ENCODE measurements at regions not wholly inside any gene's neighbourhood (a gene's known extent, or its start where the extent isn't known, plus 50 kb on each side); places are given as distances from the start of the nearest gene placed in this dataset.
"Not testable (repeated sequence)": the region's sequence is repeated elsewhere in the genome, so short reads cannot be mapped to it uniquely, and the experiment has no call there.

DNA sequence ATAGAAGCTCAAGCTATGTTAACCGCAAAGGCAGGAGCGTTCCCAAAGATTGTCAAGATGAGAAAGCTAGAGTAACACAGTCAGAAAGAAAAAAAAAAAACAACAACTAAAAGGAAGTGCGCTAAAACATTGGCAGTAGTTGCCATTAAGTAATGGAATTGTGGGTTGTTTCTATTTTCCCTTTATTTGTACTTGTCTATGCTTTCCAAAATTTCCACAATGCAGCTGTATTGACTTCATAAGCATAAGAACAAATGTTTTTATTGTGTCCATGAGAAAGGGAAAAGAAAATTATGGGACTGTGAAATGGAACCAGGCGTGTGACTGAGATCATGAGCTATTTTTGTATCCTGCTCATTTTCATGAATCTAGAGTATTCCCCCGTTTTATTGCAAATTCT, 153.4 kb downstream of the TMEM114 start:
- DNase-seq: no peak

DNA sequence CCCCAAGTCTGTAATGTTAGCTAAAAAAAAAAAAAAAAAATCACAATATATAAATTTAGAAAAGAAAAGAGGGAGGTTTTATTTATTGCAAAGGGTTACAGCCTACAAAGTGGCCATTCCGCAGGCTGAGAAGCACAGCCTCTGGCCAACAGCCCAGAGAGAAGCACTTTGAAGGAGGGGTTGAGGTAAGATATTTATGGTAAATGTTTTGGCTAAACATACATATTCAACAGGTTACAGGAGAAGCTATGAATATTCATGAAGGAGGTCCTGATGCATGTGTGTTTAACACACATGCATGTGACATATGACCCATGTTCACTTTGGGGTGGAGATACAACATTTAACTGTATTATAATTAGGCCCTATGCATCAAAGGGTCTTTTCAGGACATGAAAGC, 158.5 kb downstream of the TMEM114 start:
- DNase-seq: no peak

DNA sequence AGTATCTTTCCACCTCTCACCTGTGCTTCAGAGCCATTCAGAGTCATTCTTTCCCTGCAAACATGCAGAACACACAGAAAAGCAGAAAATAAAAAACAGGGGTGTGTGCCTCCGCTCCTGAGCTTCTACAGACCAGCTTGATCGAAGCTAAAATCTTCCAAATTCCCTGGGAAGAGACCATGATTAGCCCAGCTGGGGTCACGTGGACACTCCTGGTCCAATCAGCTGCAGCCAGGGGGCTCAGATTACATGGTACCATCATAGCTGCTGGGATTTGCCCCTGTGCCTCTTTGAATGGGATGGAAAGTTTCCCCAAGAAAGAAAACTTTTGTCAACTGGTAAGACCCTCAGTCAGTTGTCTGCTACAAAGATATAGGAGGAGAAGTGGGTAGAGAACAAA, 159.9 kb downstream of the TMEM114 start:
- no peak for DNase-seq

DNA sequence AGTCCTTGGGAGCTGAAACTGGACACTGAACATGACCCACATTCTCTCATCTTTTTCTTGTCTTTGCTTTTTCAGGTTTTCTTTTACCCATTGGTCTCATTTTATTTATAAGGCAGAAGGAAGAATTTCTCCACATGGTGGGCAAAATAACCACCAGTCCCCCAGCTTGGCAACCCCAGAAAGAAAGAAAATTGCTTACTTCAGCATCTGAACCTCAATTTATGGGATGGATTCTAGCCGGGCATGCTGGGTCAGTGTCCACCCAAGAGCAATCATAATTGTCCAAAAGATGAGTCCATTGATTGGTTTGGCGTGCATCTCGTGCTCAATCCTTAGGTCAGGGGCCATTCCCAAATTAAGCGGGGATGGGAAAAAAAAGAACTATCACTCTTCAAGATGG, 163.7 kb downstream of the TMEM114 start:
- no peak for DNase-seq

GRCh38 chr16:8417145-8417544, 173.2 kb downstream of the TMEM114 start:
- DNase-seq: no peak

DNA sequence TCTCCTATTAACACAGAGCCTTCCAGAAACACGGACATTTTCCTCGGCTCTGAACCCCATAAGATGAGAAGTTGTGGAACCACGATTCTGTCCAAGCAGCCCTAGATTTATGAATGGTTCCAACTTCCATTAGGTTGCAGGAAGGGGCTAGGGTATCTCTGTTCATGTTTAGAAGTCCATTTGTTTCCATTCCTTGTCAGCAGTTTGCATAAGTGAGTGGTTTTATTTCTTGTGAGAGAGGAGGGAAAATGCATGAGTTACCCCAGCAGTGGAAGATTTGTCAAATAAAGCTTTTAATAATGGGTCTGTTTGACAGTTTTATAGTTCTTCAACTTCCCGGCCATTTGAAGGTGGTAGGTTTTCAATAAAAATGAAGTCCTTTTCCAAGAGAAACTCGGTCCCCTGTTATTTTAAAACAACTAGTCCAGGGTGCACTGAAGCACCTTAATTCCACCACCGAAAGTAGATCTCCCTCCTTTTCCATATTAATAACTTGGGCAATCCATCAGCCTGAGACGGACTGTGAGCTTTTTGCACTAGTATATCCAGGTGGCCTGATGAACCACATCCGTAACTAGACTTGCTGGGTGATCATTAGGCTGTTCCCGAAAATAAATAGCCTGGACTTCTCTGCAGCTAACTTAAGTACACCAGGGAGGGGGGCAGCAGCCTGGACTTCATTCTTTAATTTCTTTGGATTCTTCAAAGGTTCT, 181.3 kb downstream of the TMEM114 start:
- no peak for DNase-seq

- DNase-seq: no peak
These were observed 183.0 kb downstream of the TMEM114 start for GRCh38 chr16:8407351-8407750.

DNA sequence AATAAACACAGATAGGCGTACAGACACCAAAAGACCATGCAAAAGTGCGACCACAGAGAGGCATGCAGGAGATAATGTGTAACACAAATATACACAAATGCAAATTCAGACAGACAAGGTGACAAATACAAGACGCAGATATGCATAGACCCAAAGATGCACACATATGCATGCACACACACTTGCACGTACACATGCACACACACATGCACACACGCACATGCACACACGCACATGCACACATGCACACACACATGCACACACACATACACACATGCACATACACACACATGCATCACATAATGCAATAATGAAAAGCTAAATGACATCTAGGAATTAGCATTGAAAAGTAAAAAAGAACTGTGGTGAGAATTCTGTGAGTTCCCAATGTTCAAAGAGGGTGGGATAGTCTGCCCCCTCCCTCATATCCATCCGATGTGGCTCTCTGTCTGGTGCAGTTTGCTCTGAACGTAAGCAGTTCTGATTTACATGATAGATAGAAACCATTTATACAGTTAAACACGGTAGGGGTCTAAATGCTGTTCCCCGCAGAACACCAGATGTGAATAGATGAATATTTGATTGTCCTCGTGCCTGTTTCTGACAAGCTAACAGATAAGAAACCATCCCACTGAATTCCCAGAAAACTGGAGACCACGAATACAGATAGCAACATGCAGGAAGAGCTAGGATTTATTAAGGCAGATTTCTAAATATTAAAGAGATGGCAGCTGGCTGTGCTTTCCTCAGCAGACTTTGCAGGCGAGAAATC, 186.1 kb downstream of the TMEM114 start:
- DNase-seq: no peak

GRCh38 chr16:8402981-8403843, 187.1 kb downstream of the TMEM114 start:
- DNase-seq: no peak

DNA sequence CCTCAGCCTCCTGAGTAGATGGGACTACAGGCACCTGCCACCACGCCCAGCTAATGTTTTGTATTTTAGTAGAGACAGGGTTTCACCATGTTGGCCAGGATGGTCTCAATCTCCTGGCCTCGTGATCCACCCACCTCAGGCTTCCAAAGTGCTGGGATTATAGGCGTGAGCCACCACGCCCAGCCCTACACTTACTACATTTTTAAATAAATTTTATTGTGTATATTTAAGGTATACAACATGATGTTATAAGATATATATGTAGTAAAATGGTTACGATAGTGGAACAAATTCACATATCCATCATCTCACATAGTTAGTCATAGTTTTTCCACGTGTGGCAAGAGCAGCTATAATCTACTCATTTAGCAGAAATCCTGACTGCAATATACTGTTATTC, 189.6 kb downstream of the TMEM114 start:
- DNase-seq: not testable (repeated sequence)

DNA sequence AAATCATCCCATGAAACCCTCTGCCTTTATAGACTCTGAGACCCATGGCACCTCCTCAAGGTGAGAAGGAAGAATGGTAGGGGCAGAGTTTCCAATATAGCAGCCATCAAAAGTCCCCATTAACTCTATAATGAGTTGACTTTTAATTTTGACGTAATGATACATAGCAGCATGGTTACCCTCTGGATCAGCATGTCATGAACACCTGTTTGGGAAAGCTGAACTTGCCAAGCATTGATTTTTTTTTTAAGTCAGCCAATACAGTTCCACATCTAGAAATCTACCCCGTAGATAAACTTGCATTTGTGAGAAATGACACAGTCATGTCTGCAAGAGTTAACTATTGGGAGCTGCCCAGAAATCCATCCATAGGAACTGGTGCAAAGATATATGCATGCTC, 191.8 kb downstream of the TMEM114 start:
- DNase-seq: no peak

DNA sequence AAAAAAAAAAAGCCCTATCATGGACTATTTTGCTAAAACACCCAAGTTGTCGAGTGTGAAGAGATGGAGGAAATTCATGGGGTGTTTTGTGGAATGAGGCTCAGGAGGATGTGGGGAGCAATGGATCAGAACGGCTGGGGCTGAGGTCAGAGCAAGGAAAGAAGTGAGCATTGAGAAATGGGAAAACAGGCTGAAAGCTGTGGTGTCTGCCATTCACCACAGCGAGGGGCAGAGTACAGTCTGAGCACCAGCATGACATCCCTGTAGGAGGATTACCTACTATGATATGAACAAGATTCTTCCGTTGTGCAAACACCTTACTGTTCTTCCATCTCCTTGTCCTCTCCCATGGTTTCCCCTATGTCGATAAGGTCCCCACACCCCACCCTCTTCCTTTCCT, 193.1 kb downstream of the TMEM114 start:
- no peak for DNase-seq

GRCh38 chr16:8396463-8396862, 193.8 kb downstream of the TMEM114 start:
- no peak for DNase-seq

- DNase-seq: no peak
These were observed 199.1 kb downstream of the TMEM114 start for GRCh38 chr16:8391257-8391656.

GRCh38 chr16:8388684-8389083, 201.6 kb downstream of the TMEM114 start:
- DNase-seq: no peak

DNA sequence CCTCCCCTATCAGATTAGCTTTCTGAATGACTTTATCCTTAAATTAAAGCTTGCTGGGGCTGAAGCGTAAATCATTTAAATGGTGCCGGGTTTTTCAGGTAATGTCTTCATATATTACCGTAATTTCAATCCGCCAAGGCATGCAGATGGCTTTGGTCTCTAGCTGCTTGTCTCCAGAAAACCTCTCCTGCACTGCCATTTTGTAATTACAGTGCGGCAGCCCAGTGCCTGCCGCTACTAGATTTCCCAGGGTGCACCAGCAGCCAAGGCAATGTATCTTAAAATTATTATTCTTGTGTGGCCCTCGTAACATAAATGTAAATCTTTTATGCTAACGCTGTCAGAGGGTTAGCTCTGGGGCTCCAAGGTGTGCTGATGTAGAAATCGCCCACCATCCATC, 208.5 kb downstream of the TMEM114 start:
- no peak for DNase-seq

DNA sequence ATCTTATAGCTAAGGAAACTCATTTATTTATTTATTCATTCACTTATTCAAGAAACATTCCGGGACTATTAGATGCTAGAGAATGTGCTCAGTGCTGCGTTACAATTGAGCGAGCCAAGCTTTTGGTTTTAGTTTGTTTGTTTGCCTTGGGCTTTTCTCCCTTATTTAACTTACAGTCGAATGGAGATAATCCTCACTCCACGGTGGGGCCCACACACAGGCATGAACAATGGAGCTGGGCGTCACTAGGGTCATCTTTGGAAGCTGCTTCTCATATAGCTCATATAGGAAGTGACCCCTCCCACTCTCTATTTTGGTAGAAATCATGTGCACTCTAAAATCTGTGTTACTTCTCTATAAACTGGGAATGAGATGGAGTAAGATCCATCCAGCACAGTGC, 210.0 kb downstream of the TMEM114 start:
- no peak for DNase-seq

- no peak for DNase-seq
These were observed 212.4 kb downstream of the TMEM114 start for GRCh38 chr16:8377864-8378263.

DNA sequence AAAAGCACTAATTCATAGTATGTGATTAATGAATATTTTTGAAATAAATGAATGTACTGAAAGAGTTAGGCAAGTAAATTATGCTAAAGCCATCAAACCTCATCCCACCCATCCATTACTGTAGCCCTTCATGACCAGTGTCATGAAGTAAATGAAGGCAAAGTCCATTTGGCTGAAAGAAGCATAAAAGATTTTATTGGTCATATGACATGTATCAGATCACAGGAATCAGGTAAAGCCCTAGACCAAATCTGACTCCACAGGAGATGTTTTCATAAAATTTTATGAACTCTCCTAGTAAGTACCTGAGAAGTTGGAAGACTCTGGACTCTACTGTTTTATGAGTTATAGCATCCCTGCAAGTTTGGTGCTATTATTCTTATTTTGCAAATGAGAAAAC, 213.5 kb downstream of the TMEM114 start:
- DNase-seq: no peak

DNA sequence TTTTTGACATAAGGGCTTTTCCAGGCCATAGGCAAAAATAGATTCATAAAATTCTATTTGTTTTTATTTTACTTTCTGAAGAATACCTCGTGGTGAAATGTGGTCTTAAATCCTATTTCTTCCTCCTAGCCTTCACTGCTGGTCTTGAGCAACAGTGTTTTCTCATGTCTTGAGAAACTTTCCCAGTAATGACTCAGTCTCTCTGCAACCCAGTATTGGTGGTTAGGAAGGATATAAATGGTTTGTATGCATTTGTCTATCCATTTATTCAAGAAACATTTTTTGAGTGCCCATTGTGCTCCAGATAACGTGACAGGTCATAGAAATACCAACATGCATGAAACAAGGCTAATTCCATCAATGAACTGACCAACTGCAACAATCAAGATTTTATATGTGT, 213.9 kb downstream of the TMEM114 start:
- DNase-seq: no peak

GRCh38 chr16:8375232-8375587, 215.1 kb downstream of the TMEM114 start:
- DNase-seq: no peak

DNA sequence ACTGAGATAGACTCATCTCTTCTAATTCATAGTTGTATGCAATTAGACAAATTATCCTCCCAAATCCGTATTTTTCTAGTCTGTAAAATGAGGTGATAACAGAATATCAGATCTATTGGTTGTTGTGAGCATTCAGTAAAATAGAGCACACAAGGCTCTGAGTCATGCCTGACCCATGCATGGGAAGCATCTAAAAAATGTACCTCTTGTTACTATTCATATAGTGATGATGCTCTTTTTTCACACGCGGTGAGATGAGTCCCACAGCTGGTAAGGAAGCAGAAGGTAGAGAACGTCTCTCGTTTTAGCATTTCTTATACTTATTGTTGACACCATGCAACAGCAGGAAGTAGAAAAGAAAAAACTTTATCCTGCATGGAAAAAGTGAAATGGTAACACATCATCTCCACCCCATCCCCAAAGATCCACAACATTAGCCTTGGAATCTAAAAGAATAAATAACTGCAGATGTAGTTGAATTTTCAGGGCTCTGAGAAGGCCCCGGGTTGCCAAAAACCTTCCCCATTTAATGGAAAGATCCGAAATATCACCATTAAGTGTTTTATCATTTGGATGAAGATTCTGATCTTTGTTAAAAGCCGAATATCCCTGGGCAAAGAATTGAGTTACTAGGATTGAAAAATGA, 215.6 kb downstream of the TMEM114 start:
- DNase-seq: no peak
